ENCODE measurements at regions not wholly inside any gene's neighbourhood (a gene's known extent, or its start where the extent isn't known, plus 50 kb on each side); places are given as distances from the start of the nearest gene placed in this dataset.

DNA sequence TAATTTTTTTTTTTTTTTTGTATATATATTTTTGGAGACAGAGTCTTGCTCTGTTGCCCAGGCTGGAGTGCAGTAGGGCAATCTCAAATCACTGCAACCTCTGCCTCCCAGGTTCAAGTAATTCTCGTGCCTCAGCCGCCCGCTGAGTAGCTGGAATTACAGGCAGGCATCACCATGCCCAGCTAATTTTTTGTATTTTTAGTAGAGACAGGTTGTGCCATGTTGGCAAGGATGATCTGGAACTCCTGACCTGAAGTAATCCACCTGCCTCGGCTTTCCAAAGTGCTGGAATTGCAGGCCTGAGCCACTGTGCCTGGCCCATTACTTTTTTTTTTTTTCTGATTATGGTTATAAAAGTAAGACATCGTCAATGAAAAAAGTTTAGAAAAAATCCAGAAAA lies 84.0 kb upstream of the LMNB1 start:
- TF ChIP-seq, protein P1, sequence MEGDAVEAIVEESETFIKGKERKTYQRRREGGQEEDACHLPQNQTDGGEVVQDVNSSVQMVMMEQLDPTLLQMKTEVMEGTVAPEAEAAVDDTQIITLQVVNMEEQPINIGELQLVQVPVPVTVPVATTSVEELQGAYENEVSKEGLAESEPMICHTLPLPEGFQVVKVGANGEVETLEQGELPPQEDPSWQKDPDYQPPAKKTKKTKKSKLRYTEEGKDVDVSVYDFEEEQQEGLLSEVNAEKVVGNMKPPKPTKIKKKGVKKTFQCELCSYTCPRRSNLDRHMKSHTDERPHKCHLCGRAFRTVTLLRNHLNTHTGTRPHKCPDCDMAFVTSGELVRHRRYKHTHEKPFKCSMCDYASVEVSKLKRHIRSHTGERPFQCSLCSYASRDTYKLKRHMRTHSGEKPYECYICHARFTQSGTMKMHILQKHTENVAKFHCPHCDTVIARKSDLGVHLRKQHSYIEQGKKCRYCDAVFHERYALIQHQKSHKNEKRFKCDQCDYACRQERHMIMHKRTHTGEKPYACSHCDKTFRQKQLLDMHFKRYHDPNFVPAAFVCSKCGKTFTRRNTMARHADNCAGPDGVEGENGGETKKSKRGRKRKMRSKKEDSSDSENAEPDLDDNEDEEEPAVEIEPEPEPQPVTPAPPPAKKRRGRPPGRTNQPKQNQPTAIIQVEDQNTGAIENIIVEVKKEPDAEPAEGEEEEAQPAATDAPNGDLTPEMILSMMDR (IDR thresholded peaks at IDR 0.05; ENCODE audit: extremely low read depth, missing control alignments) = no peak
- no peak for DNase-seq (ENCODE audit: low spot score)

DNA sequence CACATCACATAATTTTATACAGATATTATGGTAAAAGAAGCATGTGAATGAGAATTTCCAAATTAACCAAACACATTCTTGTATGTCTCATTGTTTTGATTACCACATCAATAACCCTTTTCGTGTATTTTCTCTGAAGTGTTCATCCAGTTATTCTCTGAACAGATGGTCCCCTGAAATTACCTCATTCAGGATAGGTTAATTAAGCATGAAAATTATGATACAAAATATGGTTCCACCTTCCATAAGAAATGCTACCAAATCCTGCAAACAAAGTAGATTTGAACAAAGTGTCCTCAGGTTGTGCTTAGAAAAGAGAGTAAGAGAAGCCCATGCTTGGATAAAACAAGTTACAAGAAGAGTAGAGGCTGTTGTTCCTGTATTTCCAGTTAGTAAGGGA lies 83.1 kb upstream of the LMNB1 start:
- no peak for DNase-seq (ENCODE audit: low spot score)
- TF ChIP-seq, protein P1 (IDR thresholded peaks at IDR 0.05; ENCODE audit: extremely low read depth, missing control alignments) = no peak

DNA sequence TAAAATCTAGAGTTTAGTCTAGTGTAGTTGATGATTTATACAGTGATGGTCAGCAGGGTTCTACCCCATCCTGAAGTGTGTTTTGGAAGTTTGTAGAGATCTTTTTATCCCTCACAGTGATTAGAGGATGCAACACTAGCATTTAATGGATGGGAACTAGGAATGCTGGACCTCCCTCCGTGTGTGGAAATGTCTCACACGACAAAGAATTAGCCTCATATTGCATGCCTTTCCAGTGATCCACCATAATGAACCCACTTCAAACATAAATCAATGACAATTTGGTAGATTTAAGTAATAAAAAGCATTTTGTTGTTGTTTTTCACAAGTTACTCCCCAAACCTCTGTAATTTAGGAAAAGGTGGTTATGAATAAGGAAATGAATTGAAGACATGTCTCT lies 82.5 kb upstream of the LMNB1 start:
- TF ChIP-seq, protein P1 (IDR thresholded peaks at IDR 0.05; ENCODE audit: extremely low read depth, missing control alignments) = no peak
- no peak for DNase-seq (ENCODE audit: low spot score)

DNA sequence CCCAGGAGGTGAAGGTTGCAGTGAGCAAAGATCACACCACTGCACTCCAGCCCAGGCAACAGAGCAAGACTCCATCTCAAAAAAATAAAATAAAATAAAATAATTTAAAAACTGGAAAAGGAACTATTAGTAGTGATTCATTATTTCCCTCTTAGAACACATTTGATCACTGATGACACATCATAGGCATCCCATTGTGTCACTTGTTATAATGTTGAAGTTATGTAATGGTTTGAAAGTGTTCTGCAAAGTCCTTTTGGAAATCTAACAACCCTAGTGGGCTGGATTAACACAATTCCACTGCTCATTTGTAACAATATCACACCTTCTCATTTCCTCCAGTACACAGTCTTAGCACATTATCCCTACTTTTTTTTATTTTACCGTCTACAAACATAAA lies 81.8 kb upstream of the LMNB1 start:
- no peak for DNase-seq (ENCODE audit: low spot score)
- TF ChIP-seq, protein P1 (IDR thresholded peaks at IDR 0.05; ENCODE audit: extremely low read depth, missing control alignments) = no peak

DNA sequence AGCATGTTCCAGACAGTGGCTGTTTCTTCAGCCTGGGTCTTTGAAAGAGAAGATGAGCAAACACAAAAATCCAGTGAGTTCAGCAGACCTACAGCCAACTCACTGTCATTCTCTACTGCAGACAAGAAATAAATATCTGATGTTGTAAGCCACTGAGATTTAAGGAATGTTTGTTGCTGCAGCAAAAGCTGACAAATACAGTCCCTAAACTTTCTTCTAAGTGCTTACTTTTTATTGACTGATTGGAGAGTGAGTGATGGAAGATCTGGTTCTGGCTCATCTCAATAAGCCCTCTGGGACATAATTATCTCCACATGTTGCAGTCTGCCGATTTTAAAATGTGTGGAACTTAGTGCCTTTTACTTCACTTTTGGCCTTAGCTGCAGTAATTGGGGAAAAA lies 69.9 kb upstream of the LMNB1 start:
- TF ChIP-seq, protein P1 (IDR thresholded peaks at IDR 0.05; ENCODE audit: extremely low read depth, missing control alignments) = no peak
- no peak for DNase-seq (ENCODE audit: low spot score)

DNA sequence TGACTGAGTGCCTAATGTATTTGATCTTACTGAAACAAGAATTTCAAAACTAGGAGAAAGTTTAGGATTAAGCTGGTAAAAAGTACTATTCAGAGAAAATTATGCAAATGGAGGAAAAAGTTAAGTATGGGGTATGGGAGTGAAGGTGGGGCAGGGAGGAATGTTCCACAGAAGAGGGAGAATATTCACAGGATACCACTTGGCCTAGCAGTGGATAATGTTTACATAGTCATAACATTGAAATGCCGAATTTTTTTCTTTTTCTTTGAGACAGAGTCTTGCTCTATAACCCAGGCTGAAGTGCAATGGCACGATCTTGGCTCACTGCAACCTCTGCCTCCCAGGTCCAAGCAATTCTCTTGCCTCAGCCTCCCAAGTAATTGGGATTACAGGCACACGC lies 61.2 kb upstream of the LMNB1 start:
- no peak for DNase-seq (ENCODE audit: low spot score)
- TF ChIP-seq, protein P1 (IDR thresholded peaks at IDR 0.05; ENCODE audit: extremely low read depth, missing control alignments) = no peak

DNA sequence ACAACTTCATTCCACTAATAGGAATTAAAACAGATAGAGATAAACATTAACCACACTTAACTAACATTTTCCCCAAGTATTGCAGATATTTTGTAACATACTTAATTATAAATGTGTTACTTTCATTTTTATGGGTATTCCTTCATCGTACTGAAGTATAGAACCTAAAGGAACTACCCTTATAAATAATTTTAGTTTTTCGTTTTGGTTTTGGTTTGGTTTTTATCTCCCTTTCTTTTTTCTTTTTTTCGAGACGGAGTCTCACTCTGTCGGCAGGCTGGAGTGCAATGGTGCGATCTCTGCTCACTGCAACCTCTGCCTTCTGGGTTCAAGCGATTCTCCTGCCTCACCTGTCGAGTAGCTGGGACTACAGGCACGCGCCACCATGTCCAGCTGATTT lies 60.1 kb upstream of the LMNB1 start:
- DNase-seq (ENCODE audit: low spot score) = no peak
- TF ChIP-seq, protein P1 (IDR thresholded peaks at IDR 0.05; ENCODE audit: extremely low read depth, missing control alignments) = no peak

Measured in GM20000 (cell line).